ENCODE measurements at regions not wholly inside any gene's neighbourhood (a gene's known extent, or its start where the extent isn't known, plus 50 kb on each side); places are given as distances from the start of the nearest gene placed in this dataset.

DNA sequence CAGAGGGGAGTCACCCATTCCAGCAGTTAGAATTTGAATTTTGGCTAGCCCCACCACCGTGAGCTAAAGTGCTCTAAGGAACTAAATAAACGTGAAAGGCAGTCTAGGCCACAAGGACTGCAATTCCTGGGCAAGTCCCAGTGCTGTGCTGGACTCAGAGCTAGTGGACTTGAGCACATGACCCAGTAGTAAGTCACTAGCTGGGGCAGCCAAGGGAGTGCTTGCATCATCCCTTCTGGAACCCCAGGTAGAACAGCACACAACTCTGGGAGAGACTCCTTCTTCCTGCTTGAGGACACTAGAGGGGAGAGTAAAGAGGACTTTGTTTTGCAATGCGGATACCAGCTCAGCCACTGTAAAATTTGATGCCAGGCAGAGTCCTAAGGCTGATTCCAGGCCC, 672.2 kb downstream of the CPS1 start:
- ChIA-PET POLR2A (ENCODE audit: partially characterized antibody) (no interaction called here), CTCF (ENCODE audit: partially characterized antibody) (no interaction called here)
- Histone ChIP-seq H3K4me3 (ENCODE audit: low read length in 2 of 2) (no peak overlapping the region), H3K27ac (ENCODE audit: low read depth, low read length) (no peak overlapping the region), H3K27me3 (ENCODE audit: insufficient read depth, low read length) (no peaks in the 10 kb centered on the region), H3K9me3 (ENCODE audit: control insufficient read depth in 1 of 2, low read length in 2 of 2) (no peaks in the 10 kb centered on the region), H3K36me3 (ENCODE audit: insufficient read depth, low read length) (no peaks in the 10 kb centered on the region), H3K4me1 (ENCODE audit: insufficient read depth, low read length) (no peaks in the 10 kb centered on the region)
- Mint-ChIP-seq H3K4me1 (no peaks in the 10 kb centered on the region), H3K36me3 (no peaks in the 10 kb centered on the region), H3K4me3 (no peak overlapping the region), H3K27ac (no peak overlapping the region), H3K27me3 (no peaks in the 10 kb centered on the region), H3K9me3 (peaks cover 0 to 4% (median 0%) of the 10 kb centered on the region in 8 donors)
- no peak for DNase-seq
- intact Hi-C loops (cut with micrococcal nuclease): no loop called here

DNA sequence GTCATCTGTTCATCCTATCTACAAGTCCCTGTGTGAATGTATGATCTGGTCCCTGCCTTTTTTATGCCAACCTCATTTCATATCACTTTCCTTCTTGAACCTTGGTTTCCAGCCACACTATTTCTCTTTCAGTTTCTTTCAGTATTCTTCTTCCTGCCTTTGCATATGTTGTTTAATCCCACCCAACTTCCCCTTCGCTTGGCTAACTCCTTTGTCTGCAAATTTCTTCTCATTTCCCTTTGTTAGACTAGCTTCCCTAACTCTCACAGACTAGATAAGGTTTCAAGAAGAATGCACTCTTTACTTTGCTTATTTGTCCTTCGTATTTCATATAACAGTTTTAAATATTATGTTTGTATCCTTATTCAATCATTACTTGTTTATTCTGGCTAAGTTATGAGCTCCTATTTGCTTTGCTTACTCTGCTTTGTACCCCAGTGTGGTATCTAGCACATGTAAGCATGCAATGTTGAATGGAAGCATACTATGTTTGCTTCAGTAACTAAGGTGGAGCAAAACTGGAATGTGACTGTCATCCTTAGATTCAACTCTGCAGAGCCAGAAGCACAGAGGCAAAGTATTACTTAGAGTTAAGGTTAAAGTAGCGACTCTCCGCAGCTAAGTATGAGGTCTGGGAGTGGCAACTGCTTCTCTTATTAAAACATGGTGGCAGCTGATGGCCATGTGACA, 681.3 kb downstream of the CPS1 start:
- H3K27me3 ChIP-seq (ENCODE audit: insufficient read depth, low read length): no peaks in the 10 kb centered on the region
- H3K4me1 ChIP-seq (ENCODE audit: insufficient read depth, low read length): no peaks in the 10 kb centered on the region
- Mint-ChIP-seq H3K27me3 (no peaks in the 10 kb centered on the region), H3K27ac (no peak overlapping the region), H3K4me3 (no peak overlapping the region), H3K36me3 (no peaks in the 10 kb centered on the region), H3K4me1 (no peaks in the 10 kb centered on the region), H3K9me3 (peaks cover 0 to 8% (median 4%) of the 10 kb centered on the region in 8 donors)
- H3K36me3 ChIP-seq (ENCODE audit: insufficient read depth, low read length): no peaks in the 10 kb centered on the region
- peaks cover 0 to 3% of the 10 kb centered on the region in 2 donors for H3K9me3 ChIP-seq (ENCODE audit: control insufficient read depth in 1 of 2, low read length in 2 of 2)
- no peak overlapping the region for H3K4me3 ChIP-seq (ENCODE audit: low read length in 2 of 2)
- POLR2A ChIA-PET (ENCODE audit: partially characterized antibody): no interaction called here
- CTCF ChIA-PET (ENCODE audit: partially characterized antibody): no interaction called here
- H3K27ac ChIP-seq (ENCODE audit: low read depth, low read length): no peak overlapping the region
- no peak for DNase-seq
- intact Hi-C loops (cut with micrococcal nuclease): no loop called here

DNA sequence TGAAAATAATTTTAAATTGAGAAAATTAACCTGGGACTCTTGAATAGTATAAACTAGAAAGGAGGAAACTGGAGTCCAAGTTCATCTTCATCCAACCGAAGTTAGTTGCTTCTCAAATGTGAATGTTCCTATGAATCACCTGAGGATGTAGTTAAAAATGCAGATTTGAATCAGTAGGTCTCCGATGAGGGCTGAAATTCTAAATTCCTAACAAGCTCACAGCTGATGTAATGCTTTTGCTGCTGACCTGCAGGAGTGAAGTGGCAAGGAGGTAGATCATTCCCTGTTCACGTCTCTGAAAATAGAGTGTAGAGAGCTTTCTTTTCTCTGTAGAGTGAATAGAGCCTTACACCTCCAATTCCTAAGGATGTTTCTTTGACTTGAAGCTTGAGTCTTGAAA, 685.5 kb downstream of the CPS1 start:
- H3K27ac Mint-ChIP-seq: no peak overlapping the region
- POLR2A ChIA-PET (ENCODE audit: partially characterized antibody): no interaction called here
- Histone ChIP-seq H3K27me3 (ENCODE audit: insufficient read depth, low read length) (no peaks in the 10 kb centered on the region), H3K36me3 (ENCODE audit: insufficient read depth, low read length) (no peaks in the 10 kb centered on the region), H3K9me3 (ENCODE audit: control insufficient read depth in 1 of 2, low read length in 2 of 2) (no peaks in the 10 kb centered on the region), H3K4me3 (ENCODE audit: low read length in 2 of 2) (no peak overlapping the region), H3K27ac (ENCODE audit: low read depth, low read length) (no peak overlapping the region), H3K4me1 (ENCODE audit: insufficient read depth, low read length) (no peaks in the 10 kb centered on the region)
- CTCF ChIA-PET (ENCODE audit: partially characterized antibody): no interaction called here
- no peak overlapping the region for H3K4me3 Mint-ChIP-seq
- intact Hi-C loops (cut with micrococcal nuclease): no loop called here
- no peaks in the 10 kb centered on the region for H3K4me1 Mint-ChIP-seq
- no peaks in the 10 kb centered on the region for H3K27me3 Mint-ChIP-seq
- no peak for DNase-seq
- H3K9me3 Mint-ChIP-seq: peaks cover 0 to 9% (median 2%) of the 10 kb centered on the region in 8 donors
- no peaks in the 10 kb centered on the region for H3K36me3 Mint-ChIP-seq

DNA sequence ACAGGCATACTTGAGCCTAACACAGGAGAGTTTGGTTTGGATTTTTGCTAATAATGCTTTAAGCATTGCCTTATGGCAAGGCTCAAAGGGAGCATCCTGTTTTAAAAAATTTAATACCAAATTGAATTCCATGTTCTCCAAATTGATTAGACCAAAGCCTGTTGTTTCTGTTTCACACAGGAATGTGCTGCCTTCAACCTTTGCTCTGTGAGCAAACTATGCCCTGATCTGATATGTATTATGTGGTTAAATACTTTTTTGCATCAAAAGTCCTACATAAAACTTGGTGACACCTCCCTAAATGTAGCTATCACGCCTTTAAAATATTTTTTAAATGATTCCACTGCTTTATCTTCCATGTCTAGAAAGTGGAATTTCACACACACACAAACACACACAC, 691.4 kb downstream of the CPS1 start:
- POLR2A ChIA-PET (ENCODE audit: partially characterized antibody): no interaction called here
- CTCF ChIA-PET (ENCODE audit: partially characterized antibody): no interaction called here
- H3K27ac ChIP-seq (ENCODE audit: low read depth, low read length): no peak overlapping the region
- Mint-ChIP-seq H3K4me3 (no peak overlapping the region), H3K27ac (no peak overlapping the region), H3K9me3 (peaks cover 0 to 4% (median 0%) of the 10 kb centered on the region in 8 donors), H3K4me1 (no peaks in the 10 kb centered on the region), H3K36me3 (no peaks in the 10 kb centered on the region), H3K27me3 (no peaks in the 10 kb centered on the region)
- no peaks in the 10 kb centered on the region for H3K36me3 ChIP-seq (ENCODE audit: insufficient read depth, low read length)
- H3K4me3 ChIP-seq (ENCODE audit: low read length in 2 of 2): no peak overlapping the region
- no peaks in the 10 kb centered on the region for H3K4me1 ChIP-seq (ENCODE audit: insufficient read depth, low read length)
- no peaks in the 10 kb centered on the region for H3K9me3 ChIP-seq (ENCODE audit: control insufficient read depth in 1 of 2, low read length in 2 of 2)
- intact Hi-C loops (cut with micrococcal nuclease): no loop called here
- DNase-seq: no peak
- no peaks in the 10 kb centered on the region for H3K27me3 ChIP-seq (ENCODE audit: insufficient read depth, low read length)

DNA sequence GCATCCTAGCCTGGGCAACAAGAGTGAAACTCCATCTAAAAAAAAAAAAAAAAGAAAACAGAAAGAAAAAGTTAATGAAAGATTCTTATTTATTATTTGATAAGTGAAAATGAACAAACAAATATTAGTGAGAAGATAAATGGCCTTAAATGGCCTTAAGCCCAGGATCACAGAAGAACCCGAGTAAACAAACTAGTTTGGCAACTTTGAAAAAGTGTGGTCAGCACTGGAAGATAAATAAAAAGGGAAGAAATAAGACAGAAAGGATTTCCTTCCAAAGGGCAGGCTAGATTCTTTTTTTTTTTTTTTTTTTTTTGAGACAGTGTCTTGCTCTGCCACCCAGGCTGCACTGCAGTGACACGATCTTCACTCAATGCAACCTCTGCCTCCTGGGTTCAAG, 692.4 kb downstream of the CPS1 start:
- Histone ChIP-seq H3K27ac (ENCODE audit: low read depth, low read length) (no peak overlapping the region), H3K36me3 (ENCODE audit: insufficient read depth, low read length) (no peaks in the 10 kb centered on the region), H3K27me3 (ENCODE audit: insufficient read depth, low read length) (no peaks in the 10 kb centered on the region), H3K4me3 (ENCODE audit: low read length in 2 of 2) (no peak overlapping the region), H3K9me3 (ENCODE audit: control insufficient read depth in 1 of 2, low read length in 2 of 2) (no peaks in the 10 kb centered on the region), H3K4me1 (ENCODE audit: insufficient read depth, low read length) (no peaks in the 10 kb centered on the region)
- DNase-seq: no peak
- Mint-ChIP-seq H3K4me1 (no peaks in the 10 kb centered on the region), H3K27ac (no peak overlapping the region), H3K27me3 (no peaks in the 10 kb centered on the region), H3K4me3 (no peak overlapping the region), H3K36me3 (no peaks in the 10 kb centered on the region), H3K9me3 (peaks cover 0 to 4% (median 0%) of the 10 kb centered on the region in 8 donors)
- ChIA-PET POLR2A (ENCODE audit: partially characterized antibody) (no interaction called here), CTCF (ENCODE audit: partially characterized antibody) (no interaction called here)
- intact Hi-C loops (cut with micrococcal nuclease): no loop called here

DNA sequence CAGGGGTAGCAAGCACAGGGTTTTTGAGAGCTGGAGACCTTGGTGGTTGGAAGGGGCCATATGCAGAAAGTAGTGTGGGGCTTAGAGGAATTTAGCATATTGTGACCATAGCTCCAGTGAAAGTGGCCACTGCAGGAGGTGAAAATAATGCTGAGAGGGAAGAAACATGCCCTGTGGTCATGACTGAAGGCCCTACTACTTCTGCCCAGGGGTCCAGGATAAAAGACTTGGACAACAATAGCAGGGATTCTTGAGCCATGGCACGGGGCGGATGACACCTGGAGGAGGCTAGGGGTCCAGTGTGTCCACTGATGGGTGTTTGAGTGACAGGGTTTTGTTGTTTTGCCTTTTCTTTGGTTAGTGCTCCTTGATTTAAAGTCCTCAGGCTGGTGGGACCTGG, 694.6 kb downstream of the CPS1 start:
- no peak for DNase-seq
- POLR2A ChIA-PET (ENCODE audit: partially characterized antibody): no interaction called here
- no peaks in the 10 kb centered on the region for H3K36me3 Mint-ChIP-seq

DNA sequence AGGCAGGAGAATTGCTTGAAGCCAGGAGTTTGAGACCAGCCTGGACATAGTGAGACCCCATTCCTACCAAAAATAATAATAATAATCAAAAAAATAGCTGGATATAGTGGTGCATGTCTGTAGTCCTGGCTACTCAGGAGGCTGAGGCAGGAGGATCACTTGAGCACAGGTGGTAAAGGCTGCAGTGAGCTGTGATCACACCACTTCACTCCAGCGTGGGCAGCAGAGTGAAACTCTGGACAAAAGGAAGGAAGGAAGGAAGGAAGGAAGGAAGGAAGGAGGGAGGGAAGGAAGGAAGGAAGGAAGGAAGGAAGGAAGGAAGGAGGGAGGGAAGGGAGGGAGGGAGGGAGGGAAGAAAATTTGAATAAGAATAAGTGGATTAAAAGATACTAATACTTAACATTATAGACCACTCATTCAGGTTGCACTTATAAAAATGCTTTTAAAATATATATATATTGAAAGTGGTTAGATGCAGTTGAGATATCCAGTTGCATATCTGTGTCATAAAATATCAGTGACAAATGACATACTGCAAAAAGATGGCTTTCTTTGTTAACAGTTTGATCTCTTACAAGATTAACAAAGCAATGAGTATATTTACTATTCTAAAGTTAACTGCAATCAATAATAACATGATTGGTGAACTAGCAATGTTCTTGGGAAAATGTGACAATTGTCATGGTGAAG, 702.4 kb downstream of the CPS1 start:
- Histone ChIP-seq H3K9me3 (ENCODE audit: control insufficient read depth in 1 of 2, low read length in 2 of 2) (no peaks in the 10 kb centered on the region), H3K36me3 (ENCODE audit: insufficient read depth, low read length) (no peaks in the 10 kb centered on the region), H3K4me1 (ENCODE audit: insufficient read depth, low read length) (no peaks in the 10 kb centered on the region), H3K27me3 (ENCODE audit: insufficient read depth, low read length) (no peaks in the 10 kb centered on the region), H3K27ac (ENCODE audit: low read depth, low read length) (no peak overlapping the region), H3K4me3 (ENCODE audit: low read length in 2 of 2) (no peak overlapping the region)
- Mint-ChIP-seq H3K27me3 (no peaks in the 10 kb centered on the region), H3K27ac (no peak overlapping the region), H3K9me3 (peaks cover 0 to 19% (median 7%) of the 10 kb centered on the region in 8 donors), H3K4me1 (no peaks in the 10 kb centered on the region), H3K4me3 (no peak overlapping the region), H3K36me3 (no peaks in the 10 kb centered on the region)
- intact Hi-C loops (cut with micrococcal nuclease): no loop called here
- ChIA-PET POLR2A (ENCODE audit: partially characterized antibody) (no interaction called here), CTCF (ENCODE audit: partially characterized antibody) (no interaction called here)
- DNase-seq: no peak

More for the DNA sequence above, 694.6 kb downstream of the CPS1 start:
- intact Hi-C loops (cut with micrococcal nuclease): no loop called here
- Histone ChIP-seq H3K9me3 (ENCODE audit: control insufficient read depth in 1 of 2, low read length in 2 of 2) (no peaks in the 10 kb centered on the region), H3K36me3 (ENCODE audit: insufficient read depth, low read length) (no peaks in the 10 kb centered on the region), H3K4me3 (ENCODE audit: low read length in 2 of 2) (no peak overlapping the region), H3K27me3 (ENCODE audit: insufficient read depth, low read length) (no peaks in the 10 kb centered on the region), H3K27ac (ENCODE audit: low read depth, low read length) (no peak overlapping the region), H3K4me1 (ENCODE audit: insufficient read depth, low read length) (no peaks in the 10 kb centered on the region)
- no peaks in the 10 kb centered on the region for H3K4me1 Mint-ChIP-seq
- no peak overlapping the region for H3K27ac Mint-ChIP-seq
- H3K4me3 Mint-ChIP-seq: no peak overlapping the region
- H3K27me3 Mint-ChIP-seq: no peaks in the 10 kb centered on the region
- CTCF ChIA-PET (ENCODE audit: partially characterized antibody): no interaction called here
- H3K9me3 Mint-ChIP-seq: peaks cover 0 to 9% (median 0%) of the 10 kb centered on the region in 8 donors

Measured in CD4-positive, alpha-beta memory T cell (primary cell).